MM.1S (cell line): ENCODE measurements at regions not wholly inside any gene's neighbourhood (a gene's known extent, or its start where the extent isn't known, plus 50 kb on each side); places are given as distances from the start of the nearest gene placed in this dataset.

ENCODE experiments used
- DNase-seq: peaks from one replicate; pipeline ENCODE4 v3.0.0-alpha.2; 2015
- H2AFZ ChIP-seq: fragments of 300-600 bp; sonication (generic); 2 replicates; pipeline ENCODE4 v1.6.0; 2016; ENCODE audit warnings: antibody characterized with exemption, low read length
- H3F3A ChIP-seq: fragments of 300-600 bp; sonication (generic); 2 replicates; pipeline ENCODE4 v1.6.1; 2016; ENCODE audit warnings: mild to moderate bottlenecking, antibody characterized with exemption, low read length, moderate library complexity, mixed read lengths; ENCODE audit not compliant: insufficient read depth
- H3K27ac ChIP-seq: fragments of 300-600 bp; sonication (generic); 2 replicates; pipeline ENCODE4 v1.5.1; 2016; ENCODE audit warnings: mild to moderate bottlenecking, low read length
- H3K27me3 ChIP-seq: fragments of 300-600 bp; sonication (generic); replicated peaks from 2 replicates; pipeline ENCODE4 v1.6.0; 2016; ENCODE audit warnings: low read length; ENCODE audit not compliant: insufficient read depth
- H3K36me3 ChIP-seq: fragments of 300-600 bp; sonication (generic); replicated peaks from 2 replicates; pipeline ENCODE4 v1.6.1; 2016; ENCODE audit warnings: mild to moderate bottlenecking, low read length, mixed read lengths; ENCODE audit not compliant: insufficient read depth
- H3K4me1 ChIP-seq: fragments of 300-600 bp; sonication (generic); 2 replicates; pipeline ENCODE4 v1.6.1; 2016; ENCODE audit warnings: low read length, mixed read lengths
- H3K4me2 ChIP-seq: fragments of 300-600 bp; sonication (generic); 2 replicates; pipeline ENCODE4 v1.6.0; 2016; ENCODE audit warnings: low read depth, low read length
- H3K4me3 ChIP-seq: fragments of 300-600 bp; sonication (generic); 2 replicates; pipeline ENCODE4 v1.5.1; 2016; ENCODE audit warnings: low read length, mixed read lengths
- H3K79me2 ChIP-seq: fragments of 300-600 bp; sonication (generic); 2 replicates; pipeline ENCODE4 v1.6.1; 2016; ENCODE audit warnings: mixed run types, low read length, mixed read lengths
- H3K9ac ChIP-seq: fragments of 300-600 bp; sonication (generic); 2 replicates; pipeline ENCODE4 v1.6.1; 2016; ENCODE audit warnings: low read length, mixed read lengths
- H3K9me2 ChIP-seq: fragments of 300-600 bp; sonication (generic); replicated peaks from 2 replicates; pipeline ENCODE4 v1.6.1; 2016; ENCODE audit warnings: mild to moderate bottlenecking, low read length, mixed read lengths; ENCODE audit not compliant: insufficient read depth
- H3K9me3 ChIP-seq: fragments of 300-600 bp; sonication (generic); replicated peaks from 2 replicates; pipeline ENCODE4 v1.6.1; 2016; ENCODE audit warnings: mild to moderate bottlenecking, low read length, mixed read lengths; ENCODE audit not compliant: insufficient read depth
- H4K20me1 ChIP-seq: fragments of 300-600 bp; sonication (generic); 2 replicates; pipeline ENCODE4 v1.6.1; 2016; ENCODE audit warnings: mild to moderate bottlenecking, low read length, moderate library complexity, mixed read lengths; ENCODE audit not compliant: insufficient read depth
- CTCF ChIP-seq: fragments of 300-600 bp; sonication (generic); IDR thresholded peaks from 2 replicates; pipeline ENCODE4 v1.5.1; 2016; ENCODE audit warnings: antibody characterized with exemption, low read length, mixed read lengths
- EZH2 ChIP-seq: fragments of 300-600 bp; sonication (generic); optimal IDR thresholded peaks from 2 replicates; pipeline ENCODE3; 2017; ENCODE audit warnings: low read depth, mild to moderate bottlenecking, antibody characterized with exemption, low read length, mixed read lengths
- EZH2phosphoT487 ChIP-seq: fragments of 300-600 bp; sonication (generic); IDR thresholded peaks from 2 replicates; pipeline ENCODE4 v1.6.1; 2018; ENCODE audit warnings: antibody characterized with exemption, low read length

- no peak for DNase-seq
- no peak overlapping the region for H3K27ac ChIP-seq
Observed at GRCh38 chr6:102680413-102680812, 1286.9 kb downstream of the GRIK2 start.

GRCh38 chr6:102679865-102680264 lies 1286.4 kb downstream of the GRIK2 start:
- Histone ChIP-seq H3F3A (no peaks in the 10 kb centered on the region), H2AFZ (no peak overlapping the region), H3K4me2 (no peak overlapping the region), H4K20me1 (no peaks in the 10 kb centered on the region), H3K4me1 (no peaks in the 10 kb centered on the region), H3K4me3 (no peak overlapping the region), H3K9me3 (no peaks in the 10 kb centered on the region), H3K9ac (no peak overlapping the region), H3K9me2 (no peaks in the 10 kb centered on the region), H3K79me2 (no peaks in the 10 kb centered on the region), H3K27me3 (no peaks in the 10 kb centered on the region), H3K36me3 (no peaks in the 10 kb centered on the region), H3K27ac (no peak overlapping the region)
- no peak for DNase-seq
- TF ChIP-seq CTCF (no peak), EZH2phosphoT487 (no peak), EZH2 (no peak)

More at GRCh38 chr6:102680413-102680812, 1286.9 kb downstream of the GRIK2 start:
- no peaks in the 10 kb centered on the region for H3K4me1 ChIP-seq
- H3K9me3 ChIP-seq = no peaks in the 10 kb centered on the region
- H3K79me2 ChIP-seq = no peaks in the 10 kb centered on the region
- no peak for TF ChIP-seq CTCF
- no peak for TF ChIP-seq EZH2phosphoT487
- no peak for TF ChIP-seq EZH2
- H3K27me3 ChIP-seq = no peaks in the 10 kb centered on the region
- H3K9ac ChIP-seq = no peak overlapping the region
- no peak overlapping the region for H3K4me3 ChIP-seq
- no peak overlapping the region for H2AFZ ChIP-seq
- H3F3A ChIP-seq = no peaks in the 10 kb centered on the region
- H3K4me2 ChIP-seq = no peak overlapping the region
- no peaks in the 10 kb centered on the region for H3K9me2 ChIP-seq
- no peaks in the 10 kb centered on the region for H3K36me3 ChIP-seq
- no peaks in the 10 kb centered on the region for H4K20me1 ChIP-seq

GRCh38 chr6:102677225-102677624 lies 1283.7 kb downstream of the GRIK2 start:
- H3K4me2 ChIP-seq = no peak overlapping the region
- no peaks in the 10 kb centered on the region for H3F3A ChIP-seq
- H3K9me2 ChIP-seq = no peaks in the 10 kb centered on the region
- no peak for DNase-seq
- H3K27me3 ChIP-seq = no peaks in the 10 kb centered on the region
- no peaks in the 10 kb centered on the region for H3K4me1 ChIP-seq
- no peaks in the 10 kb centered on the region for H3K36me3 ChIP-seq
- no peaks in the 10 kb centered on the region for H3K9me3 ChIP-seq
- H3K4me3 ChIP-seq = no peak overlapping the region
- H4K20me1 ChIP-seq = no peaks in the 10 kb centered on the region
- H2AFZ ChIP-seq = no peak overlapping the region
- no peak overlapping the region for H3K27ac ChIP-seq
- TF ChIP-seq EZH2phosphoT487 = no peak
- no peak for TF ChIP-seq CTCF
- no peak for TF ChIP-seq EZH2
- no peaks in the 10 kb centered on the region for H3K79me2 ChIP-seq
- no peak overlapping the region for H3K9ac ChIP-seq
